MV-4-11 (cell line): ENCODE measurements at regions not wholly inside any gene's neighbourhood (a gene's known extent, or its start where the extent isn't known, plus 50 kb on each side); places are given as distances from the start of the nearest gene placed in this dataset.

ENCODE experiments used
- DNase-seq: peaks from one replicate; lab custom pipeline; 2025; lab: John Stamatoyannopoulos, UW

DNA sequence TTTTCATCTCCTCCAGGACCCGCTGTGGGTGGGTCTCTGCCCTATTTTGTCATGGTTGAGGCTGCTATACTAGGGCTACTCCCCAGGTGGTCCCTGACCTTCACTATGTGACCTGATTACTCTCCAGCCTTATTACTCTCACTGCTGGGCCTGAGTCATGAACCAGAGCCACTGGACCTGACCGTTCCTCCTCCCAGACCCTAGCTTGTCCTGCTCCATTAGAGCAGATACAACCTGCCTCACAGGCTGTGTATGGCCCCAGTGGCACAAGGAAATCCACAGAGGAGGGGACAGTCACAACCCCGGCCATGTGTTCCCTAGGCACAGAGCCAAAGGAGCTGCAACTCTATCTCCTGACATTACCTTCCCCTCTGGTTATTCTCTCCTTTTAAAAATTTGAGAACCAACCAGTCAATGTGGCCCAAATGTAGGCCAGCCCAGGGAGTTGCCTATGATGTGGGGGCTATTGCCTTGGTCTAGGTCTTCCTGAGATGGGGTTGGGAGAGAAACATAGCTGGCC lies 96.0 kb upstream of the FSTL4 start:
- DNase-seq = no peak

DNA sequence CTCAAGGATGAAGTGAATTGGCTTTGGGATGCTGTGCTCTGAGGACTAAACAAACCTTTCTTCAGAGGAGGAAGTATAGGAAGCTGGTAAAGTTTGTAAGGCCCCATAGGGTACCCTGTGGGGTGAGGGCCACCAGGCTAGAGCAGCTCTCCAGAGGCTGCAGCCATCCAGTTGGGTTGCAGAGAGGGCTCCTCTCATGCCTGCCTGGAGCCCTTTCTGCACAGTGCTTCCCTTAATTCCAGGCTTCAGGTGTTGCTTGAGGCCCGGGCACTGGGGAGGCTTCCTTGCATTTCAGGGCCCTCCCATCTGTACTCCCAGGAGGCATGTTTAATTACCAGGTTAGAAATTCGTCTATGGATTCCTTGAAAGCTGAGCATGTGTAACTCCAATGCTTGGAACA lies 95.3 kb upstream of the FSTL4 start:
- DNase-seq = no peak

- DNase-seq = no peak
Measured at GRCh38 chr5:133706506-133707430, 94.4 kb upstream of the FSTL4 start.

DNA sequence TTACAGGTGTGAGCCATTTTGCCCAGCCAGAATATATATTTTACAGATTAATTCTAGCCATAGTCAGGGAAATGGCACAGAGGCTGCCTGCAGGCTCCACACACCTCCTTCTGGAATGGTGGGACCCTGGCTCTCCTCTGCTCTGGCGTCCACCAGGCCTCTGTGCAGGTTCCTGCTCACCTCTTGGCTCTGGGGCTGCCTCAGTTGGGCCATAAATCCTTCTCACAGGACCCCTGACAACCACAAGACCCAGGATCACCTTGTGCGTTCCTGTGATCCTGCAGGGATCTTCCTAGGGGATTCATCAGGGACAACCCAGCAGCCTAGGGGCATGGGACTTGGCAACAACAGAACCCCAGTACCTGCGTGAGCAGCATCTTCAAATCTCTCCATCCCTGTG lies 93.0 kb upstream of the FSTL4 start:
- no peak for DNase-seq

GRCh38 chr5:133704411-133704810 lies 92.1 kb upstream of the FSTL4 start:
- DNase-seq = no peak

GRCh38 chr5:133703935-133704334 lies 91.6 kb upstream of the FSTL4 start:
- no peak for DNase-seq

DNA sequence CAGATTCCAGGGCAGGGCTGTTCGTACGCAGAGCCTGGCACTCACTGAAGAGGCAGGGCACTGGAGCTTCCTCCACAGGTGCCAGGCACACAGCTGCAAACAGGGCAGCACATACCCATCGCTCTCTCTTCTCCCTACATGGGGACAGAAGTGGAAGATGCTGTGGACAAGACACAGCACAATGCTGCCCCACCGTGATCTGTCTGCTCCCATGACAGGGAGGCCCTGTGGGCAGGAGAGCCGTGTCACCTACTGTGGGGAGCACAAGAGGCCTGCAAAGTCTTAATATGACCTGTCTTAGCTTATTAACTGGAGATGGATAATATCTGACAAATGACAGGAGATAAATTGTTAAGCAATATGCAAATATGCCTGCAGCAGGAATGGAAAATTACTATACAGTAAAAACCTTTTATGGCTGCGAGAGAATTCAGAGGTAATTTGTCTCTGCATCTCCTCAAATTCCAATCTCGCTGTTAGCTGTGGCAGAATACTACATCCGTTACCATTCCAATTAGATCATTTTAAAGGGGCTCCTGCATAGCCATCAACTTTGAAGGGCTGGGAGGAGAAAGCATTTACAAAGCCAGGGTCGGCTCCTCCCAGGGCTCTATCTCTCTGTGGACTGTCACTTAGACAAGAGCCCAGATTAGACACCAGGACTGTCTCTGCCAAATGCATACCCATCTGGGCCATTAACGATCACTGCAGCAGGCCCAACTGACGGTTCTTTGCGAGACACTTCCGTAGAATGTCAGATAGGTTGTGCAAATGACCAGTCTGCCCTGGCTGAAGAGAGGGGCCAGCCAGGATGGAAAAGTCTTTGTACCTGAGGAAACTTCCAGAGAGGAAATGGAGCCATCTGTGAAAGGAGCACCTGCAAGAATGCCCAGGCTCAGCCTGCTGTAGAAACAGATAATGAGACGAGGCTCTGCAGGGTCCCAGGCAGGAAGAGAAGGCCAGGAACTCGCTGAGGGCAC lies 90.7 kb upstream of the FSTL4 start:
- DNase-seq = no peak

DNA sequence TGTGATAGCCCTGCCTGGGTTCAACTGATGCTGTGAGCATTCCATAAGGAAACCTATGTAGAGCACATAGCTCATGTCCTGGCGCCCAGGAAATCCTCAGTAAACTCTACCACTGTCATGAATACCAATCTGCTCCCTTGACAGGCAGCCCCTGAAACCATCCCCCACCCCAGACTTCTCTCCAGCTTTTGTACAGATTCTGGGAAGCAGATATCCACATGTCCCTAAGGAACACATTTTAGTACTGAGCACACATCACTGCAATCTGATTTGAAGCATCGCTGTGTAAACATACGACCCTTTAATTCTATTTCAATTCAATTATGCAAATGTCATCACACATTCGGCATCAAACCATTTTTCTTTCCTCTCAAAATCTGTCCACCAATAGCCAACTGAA lies 89.5 kb upstream of the FSTL4 start:
- DNase-seq = no peak

GRCh38 chr5:133700251-133700650 lies 87.9 kb upstream of the FSTL4 start:
- no peak for DNase-seq

DNA sequence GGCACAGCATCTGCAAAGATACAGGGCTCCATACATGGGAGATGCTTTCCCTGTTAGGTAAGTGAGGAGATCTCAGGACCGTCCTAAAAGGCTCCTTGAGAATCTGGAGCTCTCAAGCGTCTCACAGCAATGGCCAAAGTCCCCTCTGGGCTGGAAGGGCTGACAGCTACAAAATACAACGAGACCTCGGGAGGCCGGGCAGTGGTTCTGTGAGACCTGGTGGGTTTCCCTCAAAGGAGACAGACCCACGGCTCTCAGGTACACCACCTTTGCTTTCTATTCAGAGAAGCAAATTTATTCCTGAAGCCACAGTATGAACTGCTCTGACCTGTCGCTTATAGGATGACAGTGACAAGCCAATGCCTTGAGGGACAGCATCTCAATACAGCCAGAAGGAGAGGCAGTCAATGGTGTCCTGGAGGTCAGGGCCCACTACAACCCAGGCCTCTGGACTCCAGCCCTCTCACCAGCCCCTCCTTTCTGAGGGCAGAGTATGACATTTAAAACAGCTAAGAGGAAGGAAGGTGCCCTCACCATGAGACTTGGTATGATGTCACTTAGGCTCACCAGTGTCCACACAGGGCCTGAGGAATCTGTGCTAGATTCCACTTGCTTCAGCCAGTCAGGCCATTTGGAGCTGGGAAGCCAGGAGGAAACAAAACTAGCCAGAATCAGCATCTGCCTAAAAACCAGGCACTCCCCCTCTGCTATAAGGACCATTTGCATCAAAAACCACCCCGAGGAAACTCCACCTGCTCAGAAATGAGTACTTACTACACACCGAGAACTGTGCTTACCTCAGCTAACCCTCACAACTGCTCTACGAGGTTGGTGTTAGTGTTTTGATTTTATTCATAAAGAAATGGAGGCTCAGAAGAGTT lies 86.5 kb upstream of the FSTL4 start:
- no peak for DNase-seq

- DNase-seq = no peak
Measured at GRCh38 chr5:133698259-133698554, 85.9 kb upstream of the FSTL4 start.

DNA sequence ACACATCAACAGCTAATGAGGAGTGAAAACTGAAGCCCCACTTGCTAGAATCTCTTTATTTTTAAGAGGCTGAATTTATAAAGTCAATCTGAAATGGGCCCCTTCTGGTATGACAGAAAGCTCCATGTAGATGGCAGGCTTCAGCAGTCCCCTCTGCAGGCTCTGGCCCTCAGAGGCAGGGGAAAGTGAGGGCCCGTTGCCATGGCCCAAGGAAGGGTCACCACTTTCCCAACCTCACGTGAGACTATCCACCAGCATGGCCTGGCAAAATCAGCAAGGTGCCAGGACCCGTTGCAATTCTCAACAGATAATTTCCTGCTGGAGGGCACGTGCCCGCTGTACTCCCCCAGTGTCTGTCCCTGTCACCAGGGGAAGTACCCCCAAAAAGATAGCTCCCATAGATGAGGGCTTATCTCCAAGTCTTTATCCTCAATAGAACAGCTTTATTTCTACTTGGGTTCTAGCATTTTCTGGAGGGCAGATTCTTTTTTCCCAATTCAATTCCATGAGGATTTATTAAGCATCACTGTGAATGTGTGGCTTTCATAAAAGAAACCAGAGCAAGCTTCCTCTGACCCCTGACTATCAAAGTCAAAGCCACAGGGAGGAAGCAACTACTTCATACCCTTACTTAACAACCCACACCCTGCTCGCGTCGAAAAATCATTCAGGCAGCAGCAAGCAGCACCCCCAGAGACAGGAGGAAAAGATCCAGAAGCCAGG lies 85.4 kb upstream of the FSTL4 start:
- no peak for DNase-seq

DNA sequence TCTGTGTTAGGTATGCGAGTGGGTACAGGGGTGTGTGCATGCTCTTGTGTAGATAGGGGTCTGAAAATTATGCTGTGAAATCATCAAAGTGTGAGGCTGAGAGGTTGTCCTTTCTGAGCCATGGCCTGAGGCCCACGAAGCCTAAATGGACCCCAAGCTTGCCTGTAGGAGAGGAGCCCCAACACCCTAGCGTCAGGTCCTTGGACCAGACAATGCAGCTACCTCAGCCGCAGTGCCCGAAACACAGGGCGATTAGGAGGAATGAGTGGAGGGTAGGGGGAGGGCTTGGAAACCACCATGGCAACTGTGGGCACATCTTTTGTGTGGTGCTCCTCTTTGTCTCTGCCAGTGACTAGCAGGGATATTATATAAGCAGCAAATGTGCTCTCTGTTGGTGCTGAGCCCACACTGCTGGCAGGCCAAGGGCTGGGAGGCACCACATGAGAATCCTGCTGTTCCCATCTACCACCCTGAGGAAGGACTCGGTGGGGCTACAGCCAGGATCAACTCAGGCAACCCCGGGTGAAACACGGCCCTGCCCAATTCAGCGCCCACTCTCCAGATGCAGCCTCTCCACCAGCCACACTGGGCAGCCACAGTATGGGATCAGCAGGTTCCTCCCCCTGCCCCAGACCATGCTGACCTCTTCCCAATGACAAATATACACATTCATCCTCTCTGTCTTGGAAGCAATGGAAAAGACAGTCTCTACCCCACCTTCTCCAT lies 84.6 kb upstream of the FSTL4 start:
- no peak for DNase-seq

DNA sequence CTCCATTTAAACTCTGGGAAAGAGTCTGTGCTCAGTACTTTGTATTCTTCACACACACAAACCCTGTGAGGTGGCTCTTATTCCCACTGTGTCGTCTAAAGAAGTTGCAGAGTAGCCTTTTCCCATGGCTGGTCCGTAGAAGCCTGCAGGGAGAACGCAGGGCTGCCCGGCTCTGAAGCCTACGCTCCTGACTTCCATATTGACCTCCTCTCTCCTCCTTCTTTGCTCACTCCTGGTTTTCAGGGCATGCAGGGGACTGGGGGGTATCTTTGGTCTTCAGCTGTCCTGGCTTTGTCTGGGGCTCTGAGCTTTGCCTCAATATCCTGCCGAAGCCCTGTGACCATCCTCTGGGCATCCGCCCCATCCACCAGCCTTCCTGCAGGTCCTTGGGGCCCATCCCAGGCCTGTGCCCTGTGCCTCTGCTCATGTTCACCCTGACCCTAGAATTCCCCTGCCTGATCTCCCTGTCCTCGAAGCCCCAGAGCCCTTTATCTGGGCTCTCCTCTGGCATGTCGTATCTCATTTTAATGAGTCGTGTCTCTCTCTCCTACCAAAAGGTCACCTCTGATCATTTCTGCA lies 83.8 kb upstream of the FSTL4 start:
- no peak for DNase-seq

- no peak for DNase-seq
Measured at GRCh38 chr5:133694181-133694831, 82.0 kb upstream of the FSTL4 start.

DNA sequence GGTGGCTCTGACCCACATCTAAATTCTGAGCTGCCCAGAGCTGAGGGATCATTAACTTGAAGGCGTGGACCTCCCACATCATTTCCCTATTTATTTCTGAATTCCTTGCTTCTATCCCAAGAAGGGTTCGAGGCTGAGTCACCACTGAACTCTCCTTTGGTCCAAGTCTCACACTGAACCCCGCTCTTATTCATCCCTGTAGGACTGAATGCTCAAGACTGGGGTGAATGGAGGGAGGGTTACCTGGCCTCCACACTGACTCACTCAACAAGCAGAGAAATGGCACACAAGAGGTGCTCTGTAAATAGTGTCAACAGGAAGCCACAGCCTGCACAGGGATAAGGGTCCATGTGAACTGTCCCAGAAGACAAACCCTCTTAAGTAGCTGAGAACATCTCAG lies 79.1 kb upstream of the FSTL4 start:
- no peak for DNase-seq

GRCh38 chr5:133690746-133691145 lies 78.4 kb upstream of the FSTL4 start:
- no peak for DNase-seq

GRCh38 chr5:133688391-133688790 lies 76.0 kb upstream of the FSTL4 start:
- DNase-seq = no peak

GRCh38 chr5:133687212-133688061 lies 75.1 kb upstream of the FSTL4 start:
- no peak for DNase-seq
